Heart right ventricle (tissue), 16 donors: ENCODE measurements at regions not wholly inside any gene's neighbourhood (a gene's known extent, or its start where the extent isn't known, plus 50 kb on each side); places are given as distances from the start of the nearest gene placed in this dataset.
"Not testable (repeated sequence)": the region's sequence is repeated elsewhere in the genome, so short reads cannot be mapped to it uniquely, and the experiment has no call there.

ENCODE experiments used
- ATAC-seq, 8 donors: fragments of 200-7000 bp; cut with Tn5 transposase; one replicate each; pipeline ENCODE4 v1.9.1; 2020; ENCODE audit warnings: mild to moderate bottlenecking in 8 of 8, moderate library complexity in 8 of 8, moderate number of reproducible peaks in 1 of 8
- DNase-seq, 2 donors: peaks; one replicate each; pipeline ENCODE4 v3.0.0-alpha.2; 2020
- H3K27ac ChIP-seq, 10 donors: fragments of 200-600 bp; sonication (generic) in 2 of 10; one replicate each; pipeline versions ENCODE4 v1.5.0 to v1.8.0; 2020 to 2022; ENCODE audit warnings: mild to moderate bottlenecking in 3 of 10
- H3K27me3 ChIP-seq, 7 donors: fragments of 200-600 bp; one replicate each; pipeline ENCODE4 v1.8.0; 2021 to 2022; ENCODE audit warnings: mild to moderate bottlenecking in 2 of 7
- H3K36me3 ChIP-seq, 9 donors: fragments of 200-600 bp; sonication (generic) in 1 of 9; one replicate each; pipeline versions ENCODE4 v1.5.0 to v1.8.0; 2020 to 2022; ENCODE audit warnings: mild to moderate bottlenecking in 2 of 9
- H3K4me1 ChIP-seq, 9 donors: fragments of 200-600 bp; sonication (generic) in 1 of 9; one replicate each; pipeline versions ENCODE4 v1.5.0 to v1.8.0; 2020 to 2022; ENCODE audit warnings: mild to moderate bottlenecking in 4 of 9
- H3K4me3 ChIP-seq, 10 donors: fragments of 200-600 bp; sonication (generic) in 2 of 10; one replicate each; pipeline versions ENCODE4 v1.5.0 to v1.8.0; 2020 to 2022; ENCODE audit warnings: mild to moderate bottlenecking in 7 of 10, moderate library complexity in 2 of 10
- H3K9me3 ChIP-seq, 11 donors: fragments of 200-600 bp in 10 of 11; sonication (generic) in 2 of 11; one replicate each; pipeline versions ENCODE4 v1.5.0 to v1.8.0; 2013 to 2022; ENCODE audit warnings: mild to moderate bottlenecking in 2 of 11, control low read depth in 1 of 11, moderate library complexity in 1 of 11
- CTCF ChIP-seq, 9 donors: fragments of 200-600 bp; sonication (generic) in 2 of 9; IDR thresholded peaks; one replicate each; pipeline versions ENCODE4 v1.5.0 to v1.8.0; 2021 to 2022; ENCODE audit warnings: antibody characterized with exemption in 9 of 9, mild to moderate bottlenecking in 5 of 9, moderate library complexity in 1 of 9
- whole genome bisulfite sequencing, 2 donors: extraction: QIAGEN DNeasy Blood & Tissue Kit; methylation state at CpG; one replicate each; pipeline ENCODE4 v1.1.7; 2013; ENCODE audit warnings: inconsistent platforms in 1 of 2; 5-methylcytosine and 5-hydroxymethylcytosine counted together
- intact Hi-C, 10 donors: fragments of 100-400 bp; cut with DNase I; formaldehyde crosslinking; loops; one replicate each; pipeline versions ENCODE4 v1.11.1 to v1.14.2; 2022
- donor health status: Arrhythmogenic right ventricular cardiomyopathy.
- donor health status: ischemic (EF 13 %, LVEDD 7.1; RV severe dilation, severe dysfunction).
- donor health status: healthy with polysubstance abuse.
- donor health status: DM: no; HTN: yes; CAD: no.
- donor health status: DM: no; HTN: no; CAD: no.
- donor health status: ischemic (EF 25% LVEDD 6.9; RV normal size, moderate dysfunction).
- donor health status: ischemic (EF 25% LVEDD 5.7; RV mildly dilated, moderate dysfunction).
- donor health status: healthy.
- donor health status: DM: yes; HTN: yes; CAD: no.
- donor health status: Ischemic cardiomyopathy.
- donor health status: ischemic (EF 35%, LVEDD 5.7; RV mildly dilated, moderate dysfunction).
- donor health status: nonischemic (EF 11% LVEDD 7.7; RV severe dilation, severe dysfunction).
- donor health status: DM: yes; HTN: yes; CAD: no.
- donor health status: PGD.
- donor health status: ischemic (EF 29% LVEDD 5.4; RV normal size, mild dysfunction).
- donor health status: nonischemic (EF 23%, LVEDD 6.1; RV moderate dilation, normal function).

- no peak overlapping the region for H3K27ac ChIP-seq
- intact Hi-C loops: no loop called here
- peaks cover 0 to 16% (median 0%) of the 10 kb centered on the region in 11 donors for H3K9me3 ChIP-seq
- no peak for ATAC-seq
- H3K4me1 ChIP-seq: no peaks in the 10 kb centered on the region
- no peak for TF ChIP-seq CTCF (IDR thresholded peaks at IDR 0.05)
- WGBS, 2 donors: 7 to 8% methylated on average over 2 of the region's 2 CpGs
- H3K4me3 ChIP-seq: no peak overlapping the region
- no peaks in the 10 kb centered on the region for H3K36me3 ChIP-seq
- peaks cover 0 to 29% (median 0%) of the 10 kb centered on the region in 7 donors for H3K27me3 ChIP-seq
- DNase-seq: no peak
Measured at GRCh38 chrX:53795576-53795975, 109.1 kb upstream of the HUWE1 start.

GRCh38 chrX:53794181-53794580, 107.7 kb upstream of the HUWE1 start:
- 93 to 98% methylated on average over 2 of the region's 2 CpGs for WGBS, 2 donors
- intact Hi-C loops: no loop called here
- Histone ChIP-seq H3K27ac (no peak overlapping the region), H3K9me3 (peaks cover 0 to 2% (median 0%) of the 10 kb centered on the region in 11 donors), H3K4me3 (no peak overlapping the region), H3K36me3 (no peaks in the 10 kb centered on the region), H3K27me3 (peaks cover 0 to 24% (median 0%) of the 10 kb centered on the region in 7 donors), H3K4me1 (no peaks in the 10 kb centered on the region)
- TF ChIP-seq CTCF (IDR thresholded peaks at IDR 0.05): no peak
- ATAC-seq (no peak), DNase-seq (no peak)

GRCh38 chrX:53768865-53769264, 82.3 kb upstream of the HUWE1 start:
- Histone ChIP-seq H3K27ac (no peak overlapping the region), H3K4me3 (no peak overlapping the region), H3K36me3 (no peaks in the 10 kb centered on the region), H3K4me1 (no peaks in the 10 kb centered on the region), H3K27me3 (no peaks in the 10 kb centered on the region), H3K9me3 (no peaks in the 10 kb centered on the region)
- DNase-seq: no peak
- intact Hi-C loops: no loop called here
- 85 to 90% methylated on average over 6 to 7 of the region's 7 CpGs for WGBS, 2 donors
- TF ChIP-seq CTCF (IDR thresholded peaks at IDR 0.05): no peak
- ATAC-seq: no peak

GRCh38 chrX:53768451-53768850, 81.9 kb upstream of the HUWE1 start:
- H3K4me3 ChIP-seq: no peak overlapping the region
- H3K27me3 ChIP-seq: no peaks in the 10 kb centered on the region
- H3K4me1 ChIP-seq: no peaks in the 10 kb centered on the region
- no peak for TF ChIP-seq CTCF (IDR thresholded peaks at IDR 0.05)
- no peaks in the 10 kb centered on the region for H3K9me3 ChIP-seq
- no peaks in the 10 kb centered on the region for H3K36me3 ChIP-seq
- 76 to 78% methylated on average over 5 of the region's 5 CpGs for WGBS, 2 donors
- H3K27ac ChIP-seq: no peak overlapping the region
- intact Hi-C loops: no loop called here
- ATAC-seq (no peak), DNase-seq (no peak)

GRCh38 chrX:53767544-53767943, 81.0 kb upstream of the HUWE1 start:
- no peak overlapping the region for H3K27ac ChIP-seq
- no peaks in the 10 kb centered on the region for H3K36me3 ChIP-seq
- intact Hi-C loops: no loop called here
- no peak overlapping the region for H3K4me3 ChIP-seq
- WGBS, 2 donors: 0% methylated on average over 1 of the region's 1 CpG
- H3K27me3 ChIP-seq: no peaks in the 10 kb centered on the region
- no peak for TF ChIP-seq CTCF (IDR thresholded peaks at IDR 0.05)
- DNase-seq (no peak), ATAC-seq (no peak)
- no peaks in the 10 kb centered on the region for H3K9me3 ChIP-seq
- no peaks in the 10 kb centered on the region for H3K4me1 ChIP-seq

GRCh38 chrX:53757181-53757580, 70.7 kb upstream of the HUWE1 start:
- H3K9me3 ChIP-seq, ATAC-seq, DNase-seq, H3K27me3 ChIP-seq, intact Hi-C loops, H3K36me3 ChIP-seq, H3K4me1 ChIP-seq, H3K27ac ChIP-seq, H3K4me3 ChIP-seq: not testable (repeated sequence)
- WGBS, 2 donors: 35 to 40% methylated on average over 1 of the region's 1 CpG
